Left ventricle myocardium inferior (tissue), 1 donor: ENCODE measurements at regions not wholly inside any gene's neighbourhood (a gene's known extent, or its start where the extent isn't known, plus 50 kb on each side); places are given as distances from the start of the nearest gene placed in this dataset.
"Not testable (repeated sequence)": the region's sequence is repeated elsewhere in the genome, so short reads cannot be mapped to it uniquely, and the experiment has no call there.

Source experiments
- DNase-seq: peaks from one replicate; pipeline ENCODE4 v3.0.0-alpha.2; 2020
- H3K27ac ChIP-seq: fragments of 200-600 bp; replicated peaks from 2 replicates; pipeline ENCODE4 v1.8.0; 2021
- H3K27me3 ChIP-seq: fragments of 200-600 bp; 2 replicates; pipeline ENCODE4 v1.8.0; 2021; ENCODE audit warnings: low read depth
- H3K36me3 ChIP-seq: fragments of 200-600 bp; 2 replicates; pipeline ENCODE4 v1.8.0; 2021
- H3K4me1 ChIP-seq: fragments of 200-600 bp; 2 replicates; pipeline ENCODE4 v1.8.0; 2021
- H3K4me3 ChIP-seq: fragments of 200-600 bp; 2 replicates; pipeline ENCODE4 v1.8.0; 2021; ENCODE audit warnings: mild to moderate bottlenecking, moderate library complexity
- H3K9me3 ChIP-seq: fragments of 200-600 bp; replicated peaks from 2 replicates; pipeline ENCODE4 v1.8.0; 2021
- intact Hi-C: fragments of 100-400 bp; cut with micrococcal nuclease; formaldehyde crosslinking; loops from one replicate; pipeline ENCODE4 v1.11.0; 2022
- TF ChIP-seq, protein P1 (sequence below): fragments of 200-600 bp; IDR thresholded peaks from 2 replicates; pipeline ENCODE4 v1.8.0; 2021; ENCODE audit warnings: antibody characterized with exemption, mild to moderate bottlenecking, borderline replicate concordance
- donor health status: DM: no; HTN: yes; CAD: no; lungs with severe emphysema.

DNA sequence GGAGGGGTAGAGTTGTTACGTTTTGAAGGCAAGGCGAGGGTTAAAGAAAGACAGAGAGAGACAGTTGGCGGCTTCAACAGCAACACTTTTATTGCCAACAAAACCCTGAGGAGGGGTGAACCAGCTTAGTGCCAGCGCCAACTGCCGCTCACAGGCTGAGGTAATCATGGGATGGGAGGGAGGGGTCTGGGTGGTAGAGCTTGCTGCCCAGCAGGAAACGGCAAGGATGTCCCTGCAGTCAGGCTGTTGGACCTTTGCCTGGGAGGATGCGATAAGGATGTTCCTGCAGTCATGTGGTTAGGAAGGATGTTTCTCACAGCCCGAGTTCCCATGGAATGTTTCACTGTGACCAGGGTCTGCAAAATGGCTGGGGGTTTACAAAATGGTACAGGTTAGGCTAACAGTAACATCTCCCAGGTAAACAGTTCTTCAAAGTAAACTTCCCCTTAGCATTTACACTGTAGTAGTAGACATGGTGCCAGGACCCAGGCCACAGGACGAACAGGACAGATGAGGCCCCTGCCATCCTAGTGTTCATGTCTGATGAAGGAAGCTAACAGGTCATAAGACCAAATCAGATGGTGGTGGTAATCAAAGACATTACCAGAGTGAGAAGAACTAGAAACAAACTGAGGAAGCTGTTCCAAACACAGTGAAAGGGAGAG is 647.3 kb upstream of the DEFB115 start:
- intact Hi-C loops = no loop called here
- H3K4me1 ChIP-seq = peaks cover 15% of the 10 kb centered on the region
- TF ChIP-seq, protein P1, sequence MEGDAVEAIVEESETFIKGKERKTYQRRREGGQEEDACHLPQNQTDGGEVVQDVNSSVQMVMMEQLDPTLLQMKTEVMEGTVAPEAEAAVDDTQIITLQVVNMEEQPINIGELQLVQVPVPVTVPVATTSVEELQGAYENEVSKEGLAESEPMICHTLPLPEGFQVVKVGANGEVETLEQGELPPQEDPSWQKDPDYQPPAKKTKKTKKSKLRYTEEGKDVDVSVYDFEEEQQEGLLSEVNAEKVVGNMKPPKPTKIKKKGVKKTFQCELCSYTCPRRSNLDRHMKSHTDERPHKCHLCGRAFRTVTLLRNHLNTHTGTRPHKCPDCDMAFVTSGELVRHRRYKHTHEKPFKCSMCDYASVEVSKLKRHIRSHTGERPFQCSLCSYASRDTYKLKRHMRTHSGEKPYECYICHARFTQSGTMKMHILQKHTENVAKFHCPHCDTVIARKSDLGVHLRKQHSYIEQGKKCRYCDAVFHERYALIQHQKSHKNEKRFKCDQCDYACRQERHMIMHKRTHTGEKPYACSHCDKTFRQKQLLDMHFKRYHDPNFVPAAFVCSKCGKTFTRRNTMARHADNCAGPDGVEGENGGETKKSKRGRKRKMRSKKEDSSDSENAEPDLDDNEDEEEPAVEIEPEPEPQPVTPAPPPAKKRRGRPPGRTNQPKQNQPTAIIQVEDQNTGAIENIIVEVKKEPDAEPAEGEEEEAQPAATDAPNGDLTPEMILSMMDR = no peak
- H3K4me3 ChIP-seq = no peak overlapping the region
- H3K9me3 ChIP-seq = peaks cover 29% of the 10 kb centered on the region
- H3K36me3 ChIP-seq = no peaks in the 10 kb centered on the region
- no peak for DNase-seq
- no peak overlapping the region for H3K27ac ChIP-seq
- no peaks in the 10 kb centered on the region for H3K27me3 ChIP-seq

DNA sequence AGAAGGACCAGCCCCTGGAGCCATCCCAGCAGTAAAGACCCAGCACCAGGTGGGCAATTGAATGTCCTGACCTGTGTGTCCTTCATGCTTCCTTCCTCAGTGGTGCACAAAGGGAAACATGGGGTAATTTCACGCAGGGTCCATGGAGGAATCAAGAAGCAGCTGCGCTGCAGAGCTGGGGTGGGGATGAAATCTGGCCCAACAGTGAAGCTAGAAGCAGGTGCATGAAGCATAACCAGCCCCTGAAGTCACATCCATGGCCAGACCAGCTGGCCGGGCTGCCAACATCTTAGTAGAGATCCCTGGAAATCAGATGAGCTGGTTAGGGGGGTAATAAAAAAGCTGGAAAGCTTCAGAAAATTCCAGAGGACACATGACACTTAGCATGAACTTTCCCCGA is 646.7 kb upstream of the DEFB115 start:
- no peak overlapping the region for H3K27ac ChIP-seq
- no peak for DNase-seq
- H3K4me1 ChIP-seq = peaks cover 15% of the 10 kb centered on the region
- H3K36me3 ChIP-seq = no peaks in the 10 kb centered on the region
- H3K9me3 ChIP-seq = peaks cover 23% of the 10 kb centered on the region
- no peaks in the 10 kb centered on the region for H3K27me3 ChIP-seq
- TF ChIP-seq, protein P1 = no peak
- no peak overlapping the region for H3K4me3 ChIP-seq
- intact Hi-C loops = no loop called here

GRCh38 chr20:30611239-30611984 is 646.1 kb upstream of the DEFB115 start:
- Histone ChIP-seq H3K27me3 (no peaks in the 10 kb centered on the region), H3K36me3 (no peaks in the 10 kb centered on the region), H3K4me3 (no peak overlapping the region), H3K27ac (no peak overlapping the region), H3K9me3 (peaks cover 16% of the 10 kb centered on the region), H3K4me1 (peaks cover 15% of the 10 kb centered on the region)
- TF ChIP-seq, protein P1 = no peak
- intact Hi-C loops = no loop called here
- no peak for DNase-seq

GRCh38 chr20:30612344-30612743 is 645.1 kb upstream of the DEFB115 start:
- Histone ChIP-seq H3K27ac (no peak overlapping the region), H3K27me3 (no peaks in the 10 kb centered on the region), H3K9me3 (peaks cover 7% of the 10 kb centered on the region), H3K4me3 (no peak overlapping the region), H3K36me3 (no peaks in the 10 kb centered on the region), H3K4me1 (peaks cover 15% of the 10 kb centered on the region)
- intact Hi-C loops = no loop called here
- no peak for DNase-seq
- TF ChIP-seq, protein P1 = no peak

- H3K27me3 ChIP-seq = not testable (repeated sequence)
Measured at GRCh38 chr20:30621346-30621745, 636.1 kb upstream of the DEFB115 start.

GRCh38 chr20:30624310-30624709 is 633.2 kb upstream of the DEFB115 start:
- intact Hi-C loops, H3K4me1 ChIP-seq, H3K9me3 ChIP-seq: not testable (repeated sequence)

More at GRCh38 chr20:30621346-30621745, 636.1 kb upstream of the DEFB115 start:
- H3K27ac ChIP-seq, H3K4me1 ChIP-seq, H3K4me3 ChIP-seq, H3K36me3 ChIP-seq, H3K9me3 ChIP-seq, DNase-seq, intact Hi-C loops: not testable (repeated sequence)

GRCh38 chr20:30629376-30629775 is 628.1 kb upstream of the DEFB115 start:
- intact Hi-C loops, H3K27me3 ChIP-seq, H3K36me3 ChIP-seq, H3K4me1 ChIP-seq, DNase-seq, H3K27ac ChIP-seq, H3K9me3 ChIP-seq, H3K4me3 ChIP-seq: not testable (repeated sequence)

More at GRCh38 chr20:30624310-30624709, 633.2 kb upstream of the DEFB115 start:
- not testable (repeated sequence) for H3K27me3 ChIP-seq, DNase-seq, H3K27ac ChIP-seq, H3K36me3 ChIP-seq, H3K4me3 ChIP-seq
